ENCODE measurements at regions not wholly inside any gene's neighbourhood (a gene's known extent, or its start where the extent isn't known, plus 50 kb on each side); places are given as distances from the start of the nearest gene placed in this dataset.

DNA sequence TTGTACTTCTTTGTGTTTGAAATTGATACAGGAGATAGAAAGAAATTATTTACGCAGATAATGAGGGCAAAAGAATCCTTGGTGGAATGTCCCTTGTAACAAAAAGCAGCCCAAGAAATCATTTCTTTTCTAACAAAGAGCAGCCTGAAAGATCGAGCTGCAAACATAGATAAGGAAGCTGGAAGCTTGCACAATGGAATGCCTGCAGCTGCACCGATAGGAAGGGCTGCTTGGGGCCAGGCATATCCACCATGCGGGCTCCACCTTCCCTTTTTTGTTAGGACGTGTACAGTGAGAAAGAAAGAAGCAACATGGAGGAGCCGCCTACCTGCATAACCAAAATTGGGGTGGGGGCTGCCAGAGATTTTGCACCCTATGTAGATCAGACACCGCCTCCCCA is 568.7 kb downstream of the METTL4 start:
- no peak for TF ChIP-seq POLR2A (IDR thresholded peaks at IDR 0.05)
- WGBS, 2 donors: 65 to 70% methylated on average over 7 of the region's 7 CpGs
- no peaks in the 10 kb centered on the region for H3K27me3 ChIP-seq
- intact Hi-C loops (cut with DNase I): no loop called here
- DNase-seq: no peak
- H3K4me3 ChIP-seq: no peak overlapping the region
- no peaks in the 10 kb centered on the region for H3K36me3 ChIP-seq
- no peaks in the 10 kb centered on the region for H3K9me3 ChIP-seq
- no peak overlapping the region for H3K27ac ChIP-seq
- no peaks in the 10 kb centered on the region for H3K4me1 ChIP-seq

GRCh38 chr18:2009942-2010697 is 561.2 kb downstream of the METTL4 start:
- no peak for DNase-seq
- no peaks in the 10 kb centered on the region for H3K9me3 ChIP-seq
- H3K4me3 ChIP-seq: no peak overlapping the region
- no peaks in the 10 kb centered on the region for H3K4me1 ChIP-seq
- WGBS, 2 donors: 62 to 73% methylated on average over 2 of the region's 2 CpGs
- TF ChIP-seq POLR2A (IDR thresholded peaks at IDR 0.05) (no peak), POLR2AphosphoS5 (IDR thresholded peaks at IDR 0.05) (no peak), EP300 (IDR thresholded peaks at IDR 0.05) (no peak)
- TF ChIP-seq, protein P1, sequence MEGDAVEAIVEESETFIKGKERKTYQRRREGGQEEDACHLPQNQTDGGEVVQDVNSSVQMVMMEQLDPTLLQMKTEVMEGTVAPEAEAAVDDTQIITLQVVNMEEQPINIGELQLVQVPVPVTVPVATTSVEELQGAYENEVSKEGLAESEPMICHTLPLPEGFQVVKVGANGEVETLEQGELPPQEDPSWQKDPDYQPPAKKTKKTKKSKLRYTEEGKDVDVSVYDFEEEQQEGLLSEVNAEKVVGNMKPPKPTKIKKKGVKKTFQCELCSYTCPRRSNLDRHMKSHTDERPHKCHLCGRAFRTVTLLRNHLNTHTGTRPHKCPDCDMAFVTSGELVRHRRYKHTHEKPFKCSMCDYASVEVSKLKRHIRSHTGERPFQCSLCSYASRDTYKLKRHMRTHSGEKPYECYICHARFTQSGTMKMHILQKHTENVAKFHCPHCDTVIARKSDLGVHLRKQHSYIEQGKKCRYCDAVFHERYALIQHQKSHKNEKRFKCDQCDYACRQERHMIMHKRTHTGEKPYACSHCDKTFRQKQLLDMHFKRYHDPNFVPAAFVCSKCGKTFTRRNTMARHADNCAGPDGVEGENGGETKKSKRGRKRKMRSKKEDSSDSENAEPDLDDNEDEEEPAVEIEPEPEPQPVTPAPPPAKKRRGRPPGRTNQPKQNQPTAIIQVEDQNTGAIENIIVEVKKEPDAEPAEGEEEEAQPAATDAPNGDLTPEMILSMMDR (IDR thresholded peaks at IDR 0.05): no peak
- H3K36me3 ChIP-seq: no peaks in the 10 kb centered on the region
- H3K27ac ChIP-seq: no peak overlapping the region
- no peaks in the 10 kb centered on the region for H3K27me3 ChIP-seq
- intact Hi-C loops (cut with DNase I): no loop called here

DNA sequence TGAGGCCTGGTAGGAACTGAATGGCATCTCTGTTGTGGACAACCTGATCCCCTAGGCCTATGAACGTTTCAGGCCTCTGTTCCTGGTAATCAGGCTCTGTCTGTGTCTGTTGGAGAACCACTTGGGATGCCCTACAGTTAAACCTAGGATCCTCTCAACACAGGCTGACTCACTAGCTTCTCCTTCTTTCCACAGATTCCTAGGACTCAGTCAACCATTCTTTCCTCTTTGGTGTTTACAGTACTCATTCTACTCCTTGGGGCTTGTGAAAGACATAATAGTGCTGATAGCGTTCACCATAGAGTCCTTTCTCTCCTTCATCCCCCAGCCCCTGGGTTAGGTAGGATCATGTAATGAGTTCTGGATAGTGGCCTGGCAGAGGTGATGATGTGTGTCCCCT is 544.3 kb downstream of the METTL4 start:
- H3K27me3 ChIP-seq: no peaks in the 10 kb centered on the region
- DNase-seq: no peak
- H3K4me3 ChIP-seq: no peak overlapping the region
- WGBS, 2 donors: 43 to 62% methylated on average over 2 of the region's 2 CpGs
- no peaks in the 10 kb centered on the region for H3K36me3 ChIP-seq
- H3K27ac ChIP-seq: no peak overlapping the region
- no peaks in the 10 kb centered on the region for H3K4me1 ChIP-seq
- intact Hi-C loops (cut with DNase I): no loop called here
- H3K9me3 ChIP-seq: no peaks in the 10 kb centered on the region
- TF ChIP-seq POLR2AphosphoS5 (IDR thresholded peaks at IDR 0.05) (no peak), EP300 (IDR thresholded peaks at IDR 0.05) (no peak), POLR2A (IDR thresholded peaks at IDR 0.05) (no peak)
- TF ChIP-seq, protein P1 (IDR thresholded peaks at IDR 0.05): no peak

GRCh38 chr18:2027756-2028155 is 543.5 kb downstream of the METTL4 start:
- intact Hi-C loops (cut with DNase I): no loop called here
- Histone ChIP-seq H3K36me3 (no peaks in the 10 kb centered on the region), H3K27me3 (no peaks in the 10 kb centered on the region), H3K4me1 (no peaks in the 10 kb centered on the region), H3K27ac (no peak overlapping the region), H3K4me3 (no peak overlapping the region), H3K9me3 (no peaks in the 10 kb centered on the region)
- DNase-seq: no peak
- TF ChIP-seq POLR2A (IDR thresholded peaks at IDR 0.05): no peak
- no peak for TF ChIP-seq POLR2AphosphoS5 (IDR thresholded peaks at IDR 0.05)
- TF ChIP-seq EP300 (IDR thresholded peaks at IDR 0.05): no peak
- TF ChIP-seq, protein P1 (IDR thresholded peaks at IDR 0.05): no peak

DNA sequence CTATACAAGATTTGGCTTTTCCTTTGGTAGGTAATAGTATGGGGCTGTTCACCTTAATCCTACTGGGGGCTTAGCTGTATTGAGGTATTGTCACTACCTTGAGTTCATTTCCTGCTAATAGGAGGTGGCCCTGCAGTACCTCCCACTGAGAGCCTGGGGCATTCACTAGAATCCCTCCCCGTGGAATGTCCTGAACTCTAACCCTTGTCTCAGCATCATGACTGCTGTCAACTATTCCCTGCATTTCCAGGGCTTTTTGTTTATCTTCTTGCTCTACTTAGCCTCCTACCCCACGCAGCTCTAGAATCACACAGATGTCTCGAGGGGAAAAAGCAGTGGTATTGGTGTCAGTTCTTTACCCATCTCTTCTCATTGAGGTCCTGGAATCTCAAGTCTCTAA is 542.3 kb downstream of the METTL4 start:
- DNase-seq: no peak
- Histone ChIP-seq H3K36me3 (no peaks in the 10 kb centered on the region), H3K4me3 (no peak overlapping the region), H3K27me3 (no peaks in the 10 kb centered on the region), H3K9me3 (no peaks in the 10 kb centered on the region), H3K4me1 (no peaks in the 10 kb centered on the region), H3K27ac (no peak overlapping the region)
- WGBS, 2 donors: 58% methylated on average over 3 of the region's 3 CpGs
- TF ChIP-seq POLR2AphosphoS5 (IDR thresholded peaks at IDR 0.05) (no peak), EP300 (IDR thresholded peaks at IDR 0.05) (no peak), POLR2A (IDR thresholded peaks at IDR 0.05) (no peak)
- TF ChIP-seq, protein P1 (IDR thresholded peaks at IDR 0.05): no peak
- intact Hi-C loops (cut with DNase I): no loop called here

Measured in sigmoid colon (tissue), 6 donors.